ENCODE measurements at regions not wholly inside any gene's neighbourhood (a gene's known extent, or its start where the extent isn't known, plus 50 kb on each side); places are given as distances from the start of the nearest gene placed in this dataset.
"Not testable (repeated sequence)": the region's sequence is repeated elsewhere in the genome, so short reads cannot be mapped to it uniquely, and the experiment has no call there.

DNA sequence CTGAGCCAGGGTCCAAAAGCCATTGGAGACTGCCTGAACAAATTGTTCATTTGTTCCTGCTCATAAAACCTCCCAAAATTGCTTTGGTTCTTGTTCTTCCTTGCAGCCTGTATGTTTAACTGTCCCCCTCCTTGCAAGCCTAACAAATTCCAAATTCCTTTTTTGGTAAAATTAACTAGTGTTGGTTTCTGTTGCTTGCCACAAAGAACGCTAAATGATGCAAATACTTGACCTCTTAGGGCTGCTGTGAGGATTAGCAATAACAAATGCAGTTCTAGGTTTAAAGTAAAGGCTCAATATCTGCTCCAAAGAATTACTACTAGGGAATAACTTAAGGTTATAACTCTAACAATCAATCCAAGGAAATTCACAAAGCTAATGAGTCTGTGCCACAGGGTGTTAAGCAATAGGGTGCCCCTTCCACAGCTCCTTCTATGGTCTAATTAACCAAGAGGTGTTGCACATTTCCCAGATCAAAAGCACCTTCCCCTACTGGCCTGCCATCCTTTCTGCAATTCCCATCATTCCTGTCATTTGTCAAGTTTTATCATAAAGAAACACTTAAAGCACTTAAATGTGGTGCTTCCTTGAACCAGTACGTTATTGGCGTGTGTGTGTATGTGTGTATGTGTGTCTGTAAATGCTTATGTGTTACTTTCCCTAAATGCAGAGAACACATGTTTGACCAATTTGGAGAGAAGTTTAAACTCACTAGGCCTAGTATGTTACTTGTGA lies 110.2 kb downstream of the RAP2A start:
- no peak for DNase-seq (ENCODE audit: low read depth)
- TF ChIP-seq, protein P1, sequence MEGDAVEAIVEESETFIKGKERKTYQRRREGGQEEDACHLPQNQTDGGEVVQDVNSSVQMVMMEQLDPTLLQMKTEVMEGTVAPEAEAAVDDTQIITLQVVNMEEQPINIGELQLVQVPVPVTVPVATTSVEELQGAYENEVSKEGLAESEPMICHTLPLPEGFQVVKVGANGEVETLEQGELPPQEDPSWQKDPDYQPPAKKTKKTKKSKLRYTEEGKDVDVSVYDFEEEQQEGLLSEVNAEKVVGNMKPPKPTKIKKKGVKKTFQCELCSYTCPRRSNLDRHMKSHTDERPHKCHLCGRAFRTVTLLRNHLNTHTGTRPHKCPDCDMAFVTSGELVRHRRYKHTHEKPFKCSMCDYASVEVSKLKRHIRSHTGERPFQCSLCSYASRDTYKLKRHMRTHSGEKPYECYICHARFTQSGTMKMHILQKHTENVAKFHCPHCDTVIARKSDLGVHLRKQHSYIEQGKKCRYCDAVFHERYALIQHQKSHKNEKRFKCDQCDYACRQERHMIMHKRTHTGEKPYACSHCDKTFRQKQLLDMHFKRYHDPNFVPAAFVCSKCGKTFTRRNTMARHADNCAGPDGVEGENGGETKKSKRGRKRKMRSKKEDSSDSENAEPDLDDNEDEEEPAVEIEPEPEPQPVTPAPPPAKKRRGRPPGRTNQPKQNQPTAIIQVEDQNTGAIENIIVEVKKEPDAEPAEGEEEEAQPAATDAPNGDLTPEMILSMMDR (IDR thresholded peaks at IDR 0.05; ENCODE audit: control insufficient read depth, insufficient read depth, low read depth, low read length, missing control alignments) = no peak
- no peak overlapping the region for H3K4me3 ChIP-seq (ENCODE audit: control insufficient read depth, low read depth, low read length)

DNA sequence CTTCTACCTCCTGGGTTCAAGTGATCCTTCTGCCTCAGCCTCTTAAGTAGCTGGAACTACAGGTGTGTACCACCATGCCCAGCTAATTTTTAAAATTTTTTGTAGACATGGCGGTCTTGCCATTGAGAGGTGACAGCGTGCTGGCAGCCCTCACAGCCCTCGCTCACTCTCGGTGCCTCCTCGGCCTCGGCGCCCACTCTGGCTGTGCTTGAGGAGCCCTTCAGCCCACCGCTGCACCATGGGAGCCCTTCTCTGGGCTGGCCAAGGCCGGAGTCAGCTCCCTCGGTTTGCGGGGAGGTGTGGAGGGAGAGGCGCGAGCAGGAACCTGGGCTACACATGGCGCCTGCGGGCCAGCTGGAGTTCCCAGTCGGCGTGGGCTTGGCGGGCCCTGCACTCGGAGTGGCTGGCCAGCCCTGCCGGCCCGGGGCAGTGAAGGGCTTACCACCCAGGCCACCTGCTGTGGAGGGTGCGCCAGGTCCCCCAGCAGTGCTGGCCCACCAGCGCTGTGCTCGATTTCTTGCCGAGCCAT lies 111.1 kb downstream of the RAP2A start:
- DNase-seq (ENCODE audit: low read depth); H3K4me3 ChIP-seq (ENCODE audit: control insufficient read depth, low read depth, low read length): not testable (repeated sequence)

DNA sequence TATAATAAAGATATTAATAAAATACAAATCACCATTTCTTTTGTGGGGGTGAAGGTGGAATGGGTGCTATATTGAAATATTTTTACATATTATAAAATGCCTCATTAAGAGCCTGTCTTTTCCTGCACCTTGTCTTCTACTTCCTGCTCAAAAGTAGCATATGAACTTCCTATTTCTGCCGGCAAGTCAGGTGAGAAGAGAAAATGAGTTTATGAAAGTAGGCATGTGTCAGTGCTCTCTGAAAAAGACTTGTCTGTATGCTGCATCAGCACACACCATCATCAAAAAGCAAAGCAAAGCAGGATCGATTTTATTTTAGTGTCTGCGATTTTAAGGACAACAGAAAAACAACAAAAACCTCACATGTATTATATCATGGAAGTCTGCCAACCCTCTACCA lies 114.2 kb downstream of the RAP2A start:
- DNase-seq (ENCODE audit: low read depth) = no peak
- no peak overlapping the region for H3K4me3 ChIP-seq (ENCODE audit: control insufficient read depth, low read depth, low read length)
- TF ChIP-seq, protein P1 (IDR thresholded peaks at IDR 0.05; ENCODE audit: control insufficient read depth, insufficient read depth, low read depth, low read length, missing control alignments) = no peak

DNA sequence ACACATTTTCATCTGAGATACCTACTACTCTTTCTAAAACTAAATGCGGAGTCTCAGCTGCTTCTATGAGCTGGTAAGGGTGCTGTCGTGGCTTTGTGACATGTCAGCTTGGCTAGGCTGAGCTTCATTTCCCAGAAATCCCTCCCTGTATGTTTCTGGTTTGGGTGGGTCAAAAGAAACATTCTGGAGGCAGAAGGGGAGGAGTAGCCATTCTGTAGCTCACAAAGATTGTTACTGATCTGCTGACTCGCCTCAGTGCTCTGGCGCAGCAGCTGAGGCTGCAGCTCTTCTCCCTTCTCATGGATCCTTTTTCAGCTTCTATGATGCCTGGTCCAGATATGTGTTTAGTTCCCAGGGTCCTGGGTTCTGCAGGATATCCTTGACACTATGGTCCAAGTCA lies 114.7 kb downstream of the RAP2A start:
- no peak for DNase-seq (ENCODE audit: low read depth)
- no peak overlapping the region for H3K4me3 ChIP-seq (ENCODE audit: control insufficient read depth, low read depth, low read length)
- TF ChIP-seq, protein P1 (IDR thresholded peaks at IDR 0.05; ENCODE audit: control insufficient read depth, insufficient read depth, low read depth, low read length, missing control alignments) = no peak

DNA sequence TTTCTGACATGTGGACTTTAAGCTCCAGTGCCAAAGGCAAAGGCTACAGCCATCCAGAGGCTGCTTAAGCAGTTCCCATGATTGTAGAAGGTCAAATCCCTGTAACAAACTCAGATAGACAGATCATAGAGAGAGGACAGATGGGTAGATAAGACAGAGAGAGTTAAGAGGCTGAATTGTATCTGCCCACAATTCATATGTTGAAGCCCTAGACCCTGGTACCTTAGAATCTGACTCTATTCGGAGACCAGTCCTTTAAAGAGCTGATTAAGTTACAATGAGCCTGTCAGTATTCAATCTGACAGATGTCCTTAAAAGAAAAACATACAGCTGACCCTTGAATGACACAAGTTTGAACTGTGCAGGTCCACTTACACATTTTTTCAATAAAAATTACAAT lies 115.2 kb downstream of the RAP2A start:
- TF ChIP-seq, protein P1 (IDR thresholded peaks at IDR 0.05; ENCODE audit: control insufficient read depth, insufficient read depth, low read depth, low read length, missing control alignments) = no peak
- DNase-seq (ENCODE audit: low read depth) = no peak
- no peak overlapping the region for H3K4me3 ChIP-seq (ENCODE audit: control insufficient read depth, low read depth, low read length)

DNA sequence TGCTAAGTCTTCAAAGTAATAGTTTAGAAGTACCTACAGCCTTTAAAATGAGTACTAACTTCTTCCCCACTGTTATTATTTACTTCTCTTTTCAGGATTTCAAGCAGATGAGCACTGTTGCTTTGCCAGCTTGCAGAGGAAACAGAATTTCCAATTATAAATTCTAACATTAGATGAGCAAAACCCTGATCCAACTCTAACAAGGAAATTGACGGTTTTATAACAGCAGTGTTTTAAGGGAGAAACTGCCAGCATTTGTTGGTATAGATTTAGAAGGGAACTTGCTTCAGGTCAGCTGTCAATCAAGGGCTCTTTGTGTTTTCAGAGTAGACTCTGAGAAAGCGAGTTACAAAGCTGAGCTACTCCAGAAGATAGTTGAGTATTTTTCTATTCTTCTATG lies 120.5 kb downstream of the RAP2A start:
- H3K4me3 ChIP-seq (ENCODE audit: control insufficient read depth, low read depth, low read length) = no peak overlapping the region
- DNase-seq (ENCODE audit: low read depth) = no peak
- TF ChIP-seq, protein P1 (IDR thresholded peaks at IDR 0.05; ENCODE audit: control insufficient read depth, insufficient read depth, low read depth, low read length, missing control alignments) = no peak

DNA sequence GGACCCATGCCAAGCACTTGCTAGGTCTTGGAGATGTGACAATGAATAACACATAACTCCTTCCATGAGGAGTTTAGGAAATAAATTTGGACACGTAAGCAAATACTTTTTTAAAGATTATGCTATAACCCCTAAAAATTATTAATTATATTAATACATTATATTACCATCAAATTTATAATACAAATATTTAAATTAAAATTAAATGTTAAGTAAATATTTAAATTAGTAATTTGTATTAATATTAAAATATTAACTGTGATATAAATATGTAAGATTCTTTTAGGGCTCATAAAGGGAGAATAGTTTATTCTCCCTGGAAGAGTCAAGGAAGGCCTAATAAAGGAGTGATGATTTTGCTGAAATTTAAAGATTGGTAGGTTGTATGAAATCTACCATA lies 121.1 kb downstream of the RAP2A start:
- DNase-seq (ENCODE audit: low read depth) = no peak
- TF ChIP-seq, protein P1 (IDR thresholded peaks at IDR 0.05; ENCODE audit: control insufficient read depth, insufficient read depth, low read depth, low read length, missing control alignments) = no peak
- H3K4me3 ChIP-seq (ENCODE audit: control insufficient read depth, low read depth, low read length) = no peak overlapping the region

All from AG09309 (cell line).